WTC11 (cell line): ENCODE measurements at regions not wholly inside any gene's neighbourhood (a gene's known extent, or its start where the extent isn't known, plus 50 kb on each side); places are given as distances from the start of the nearest gene placed in this dataset.

Experiments used
- ELF4 ChIP-seq: sonication (generic); formaldehyde crosslinking; IDR thresholded peaks from 2 replicates; pipeline ENCODE4 v1.8.1; 2022; ENCODE audit warnings: low read depth, mild to moderate bottlenecking, moderate library complexity, missing genetic modification reagents
- JUN ChIP-seq: sonication (generic); formaldehyde crosslinking; IDR thresholded peaks from 2 replicates; pipeline ENCODE4 v1.8.0; 2023; ENCODE audit warnings: mild to moderate bottlenecking, missing genetic modification reagents
- TF ChIP-seq, protein P1 (sequence below): fragments of 200-600 bp; IDR thresholded peaks from 2 replicates; pipeline ENCODE4 v1.8.0; 2022; ENCODE audit warnings: antibody characterized with exemption

DNA sequence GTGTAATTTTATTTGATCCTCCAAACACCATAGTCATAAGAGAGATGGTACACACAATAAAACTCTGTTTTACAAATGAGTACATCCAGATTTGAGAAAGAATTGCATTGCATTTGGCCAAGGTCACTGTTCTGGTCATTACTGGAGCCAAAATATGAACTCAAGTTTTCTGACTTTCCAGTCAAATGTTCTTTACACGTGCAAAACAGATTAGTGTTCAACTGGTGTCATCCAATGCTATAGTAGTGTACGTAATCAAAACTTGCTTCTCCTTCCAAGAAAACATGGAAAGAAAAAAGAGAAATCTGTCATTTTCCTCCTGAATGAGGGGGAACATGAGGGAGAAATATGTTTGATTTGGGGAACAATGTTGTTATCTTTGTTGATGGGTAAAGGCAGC lies 291.9 kb downstream of the NAF1 start:
- TF ChIP-seq ELF4 (CRISPR knock-in tag): no peak
- no peak for TF ChIP-seq JUN (CRISPR knock-in tag)
- TF ChIP-seq, protein P1, sequence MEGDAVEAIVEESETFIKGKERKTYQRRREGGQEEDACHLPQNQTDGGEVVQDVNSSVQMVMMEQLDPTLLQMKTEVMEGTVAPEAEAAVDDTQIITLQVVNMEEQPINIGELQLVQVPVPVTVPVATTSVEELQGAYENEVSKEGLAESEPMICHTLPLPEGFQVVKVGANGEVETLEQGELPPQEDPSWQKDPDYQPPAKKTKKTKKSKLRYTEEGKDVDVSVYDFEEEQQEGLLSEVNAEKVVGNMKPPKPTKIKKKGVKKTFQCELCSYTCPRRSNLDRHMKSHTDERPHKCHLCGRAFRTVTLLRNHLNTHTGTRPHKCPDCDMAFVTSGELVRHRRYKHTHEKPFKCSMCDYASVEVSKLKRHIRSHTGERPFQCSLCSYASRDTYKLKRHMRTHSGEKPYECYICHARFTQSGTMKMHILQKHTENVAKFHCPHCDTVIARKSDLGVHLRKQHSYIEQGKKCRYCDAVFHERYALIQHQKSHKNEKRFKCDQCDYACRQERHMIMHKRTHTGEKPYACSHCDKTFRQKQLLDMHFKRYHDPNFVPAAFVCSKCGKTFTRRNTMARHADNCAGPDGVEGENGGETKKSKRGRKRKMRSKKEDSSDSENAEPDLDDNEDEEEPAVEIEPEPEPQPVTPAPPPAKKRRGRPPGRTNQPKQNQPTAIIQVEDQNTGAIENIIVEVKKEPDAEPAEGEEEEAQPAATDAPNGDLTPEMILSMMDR: no peak
